Suprapubic skin (tissue), 4 donors: ENCODE measurements at regions not wholly inside any gene's neighbourhood (a gene's known extent, or its start where the extent isn't known, plus 50 kb on each side); places are given as distances from the start of the nearest gene placed in this dataset.

Experiments used
- DNase-seq, 2 donors: peaks; one replicate each; pipeline ENCODE4 v3.0.0-alpha.2; 2019; ENCODE audit warnings: low spot score in 2 of 2
- H3K27ac ChIP-seq: fragments of 200-600 bp; sonication (generic); one replicate; pipeline ENCODE4 v1.5.1; 2019
- H3K27me3 ChIP-seq: fragments of 200-600 bp; sonication (generic); one replicate; pipeline ENCODE4 v1.5.1; 2019
- H3K36me3 ChIP-seq: fragments of 200-600 bp; sonication (generic); one replicate; pipeline ENCODE4 v1.5.1; 2019
- H3K4me1 ChIP-seq: fragments of 200-600 bp; sonication (generic); one replicate; pipeline ENCODE4 v1.5.1; 2019
- H3K4me3 ChIP-seq: fragments of 200-600 bp; sonication (generic); one replicate; pipeline ENCODE4 v1.5.1; 2019; ENCODE audit warnings: mild to moderate bottlenecking
- H3K9me3 ChIP-seq: fragments of 200-600 bp; sonication (generic); one replicate; pipeline ENCODE4 v1.5.1; 2019
- EP300 ChIP-seq: sonication (generic); formaldehyde crosslinking; IDR thresholded peaks from one replicate; pipeline ENCODE4 v1.6.1; 2017; ENCODE audit warnings: antibody characterized with exemption
- POLR2A ChIP-seq, 2 donors: fragments of 450-650 bp; IDR thresholded peaks; one replicate each; pipeline ENCODE4 v1.6.1; 2017; ENCODE audit warnings: antibody characterized with exemption in 2 of 2, mild to moderate bottlenecking in 2 of 2, moderate library complexity in 2 of 2
- POLR2AphosphoS5 ChIP-seq, 3 donors: sonication (generic); formaldehyde crosslinking; IDR thresholded peaks; one replicate each; pipeline ENCODE4 v1.6.1; 2017; ENCODE audit warnings: antibody characterized with exemption in 3 of 3
- WGBS: methylation state at CpG from one replicate; pipeline ENCODE4 v1.1.5; 2018; 5-methylcytosine and 5-hydroxymethylcytosine counted together
- TF ChIP-seq, protein P1 (sequence below), 2 donors: fragments of 200-600 bp in 1 of 2; fragments of 450-650 bp in 1 of 2; sonication (generic) in 1 of 2; IDR thresholded peaks; one replicate each; pipeline ENCODE4 v1.5.1; 2016 to 2019; ENCODE audit warnings: antibody characterized with exemption in 2 of 2, mild to moderate bottlenecking in 1 of 2, moderate library complexity in 1 of 2

DNA sequence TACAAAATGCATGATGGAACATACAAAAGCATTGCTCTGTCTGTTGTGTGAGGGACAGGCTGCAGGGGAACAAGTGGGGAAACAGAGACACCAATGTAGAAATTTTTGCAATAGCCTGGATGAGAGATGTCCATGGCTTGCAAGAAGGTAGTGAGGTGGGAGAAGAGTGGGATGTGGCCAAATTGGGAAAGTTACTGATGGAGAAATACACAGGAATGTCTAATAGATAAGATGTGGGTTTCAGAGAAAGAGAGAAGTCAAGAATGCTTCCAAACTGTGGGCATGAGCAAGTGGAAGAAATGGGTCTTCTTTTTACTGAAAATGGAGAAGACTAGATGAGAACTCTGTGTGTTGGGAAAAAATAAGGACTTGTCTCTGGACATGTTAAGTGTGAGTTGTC is 592.7 kb downstream of the TNS3 start:
- no peaks in the 10 kb centered on the region for H3K36me3 ChIP-seq
- H3K27me3 ChIP-seq, result no peaks in the 10 kb centered on the region
- TF ChIP-seq, protein P1, sequence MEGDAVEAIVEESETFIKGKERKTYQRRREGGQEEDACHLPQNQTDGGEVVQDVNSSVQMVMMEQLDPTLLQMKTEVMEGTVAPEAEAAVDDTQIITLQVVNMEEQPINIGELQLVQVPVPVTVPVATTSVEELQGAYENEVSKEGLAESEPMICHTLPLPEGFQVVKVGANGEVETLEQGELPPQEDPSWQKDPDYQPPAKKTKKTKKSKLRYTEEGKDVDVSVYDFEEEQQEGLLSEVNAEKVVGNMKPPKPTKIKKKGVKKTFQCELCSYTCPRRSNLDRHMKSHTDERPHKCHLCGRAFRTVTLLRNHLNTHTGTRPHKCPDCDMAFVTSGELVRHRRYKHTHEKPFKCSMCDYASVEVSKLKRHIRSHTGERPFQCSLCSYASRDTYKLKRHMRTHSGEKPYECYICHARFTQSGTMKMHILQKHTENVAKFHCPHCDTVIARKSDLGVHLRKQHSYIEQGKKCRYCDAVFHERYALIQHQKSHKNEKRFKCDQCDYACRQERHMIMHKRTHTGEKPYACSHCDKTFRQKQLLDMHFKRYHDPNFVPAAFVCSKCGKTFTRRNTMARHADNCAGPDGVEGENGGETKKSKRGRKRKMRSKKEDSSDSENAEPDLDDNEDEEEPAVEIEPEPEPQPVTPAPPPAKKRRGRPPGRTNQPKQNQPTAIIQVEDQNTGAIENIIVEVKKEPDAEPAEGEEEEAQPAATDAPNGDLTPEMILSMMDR (IDR thresholded peaks at IDR 0.05), result no peak
- TF ChIP-seq POLR2AphosphoS5 (IDR thresholded peaks at IDR 0.05), result no peak
- no peaks in the 10 kb centered on the region for H3K9me3 ChIP-seq
- H3K4me1 ChIP-seq, result no peaks in the 10 kb centered on the region
- DNase-seq, result no peak
- no peak overlapping the region for H3K27ac ChIP-seq
- no peak overlapping the region for H3K4me3 ChIP-seq

DNA sequence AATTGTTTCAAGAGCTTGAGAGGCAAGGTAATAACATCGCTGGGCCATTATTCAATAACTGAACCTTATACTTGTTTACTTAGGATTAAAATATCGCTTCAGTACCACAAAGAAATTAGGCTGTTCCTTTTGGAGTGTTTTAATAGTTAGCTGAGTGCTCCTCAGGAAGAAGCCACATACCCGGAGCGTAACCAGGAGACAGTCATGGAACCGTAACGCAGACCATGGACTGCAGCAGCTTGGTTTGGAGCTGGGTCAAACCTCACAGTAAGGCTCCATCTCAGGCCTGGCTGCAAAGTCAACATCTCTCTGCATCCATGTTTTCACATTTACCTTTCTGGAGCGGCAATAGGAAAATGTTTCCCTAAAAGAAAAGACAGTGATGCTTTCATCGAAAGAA is 599.0 kb downstream of the TNS3 start:
- Histone ChIP-seq H3K36me3 (no peaks in the 10 kb centered on the region), H3K4me3 (no peak overlapping the region), H3K27ac (no peak overlapping the region), H3K9me3 (no peaks in the 10 kb centered on the region), H3K27me3 (no peaks in the 10 kb centered on the region), H3K4me1 (no peaks in the 10 kb centered on the region)
- 95% methylated on average over 8 of the region's 8 CpGs for WGBS
- TF ChIP-seq, protein P1 (IDR thresholded peaks at IDR 0.05), result no peak
- TF ChIP-seq POLR2AphosphoS5 (IDR thresholded peaks at IDR 0.05), result no peak
- no peak for TF ChIP-seq EP300
- TF ChIP-seq POLR2A (IDR thresholded peaks at IDR 0.05), result no peak
- DNase-seq, result no peak

DNA sequence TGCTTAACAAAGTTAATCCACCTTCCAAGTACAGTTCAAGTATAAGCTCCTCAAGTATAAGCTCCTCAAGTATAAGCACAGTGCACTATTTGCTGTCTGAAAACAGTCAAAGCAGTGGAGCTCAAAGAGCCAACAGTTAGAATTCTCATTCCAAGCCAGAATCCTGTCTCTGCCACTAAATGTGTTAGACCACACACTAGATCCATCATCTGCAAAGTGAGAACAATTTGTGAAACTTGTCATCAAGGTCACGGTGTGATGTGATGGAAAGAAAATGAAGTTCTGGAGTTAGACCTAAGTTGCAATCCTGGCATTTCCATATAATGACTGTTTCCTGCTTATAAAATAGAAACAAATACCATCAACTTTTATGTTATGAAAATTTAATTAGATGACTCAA is 602.5 kb downstream of the TNS3 start:
- no peaks in the 10 kb centered on the region for H3K4me1 ChIP-seq
- DNase-seq, result no peak
- H3K36me3 ChIP-seq, result no peaks in the 10 kb centered on the region
- H3K9me3 ChIP-seq, result no peaks in the 10 kb centered on the region
- 89% methylated on average over 1 of the region's 1 CpG for WGBS
- H3K27me3 ChIP-seq, result no peaks in the 10 kb centered on the region
- no peak overlapping the region for H3K4me3 ChIP-seq
- TF ChIP-seq POLR2A (IDR thresholded peaks at IDR 0.05) (no peak), POLR2AphosphoS5 (IDR thresholded peaks at IDR 0.05) (no peak), EP300 (no peak)
- TF ChIP-seq, protein P1 (IDR thresholded peaks at IDR 0.05), result no peak
- H3K27ac ChIP-seq, result no peak overlapping the region

DNA sequence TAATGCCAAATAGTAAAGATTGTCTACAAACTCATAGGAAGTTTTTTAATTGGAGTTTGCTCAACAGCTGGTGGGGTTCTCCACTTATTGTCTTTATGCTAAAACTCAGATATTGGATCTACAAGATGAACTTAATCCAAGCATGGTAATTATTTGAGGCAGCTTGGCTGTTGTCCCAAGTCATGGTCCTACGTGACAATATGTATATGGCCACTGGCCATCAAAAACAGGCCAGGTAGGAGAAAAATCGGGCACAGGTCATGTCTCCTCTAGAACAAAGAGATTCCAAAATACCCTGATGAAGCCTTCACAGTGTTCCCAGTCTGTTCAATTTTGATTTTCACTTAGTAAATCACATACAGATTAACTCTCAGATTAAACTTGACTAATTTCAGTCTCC is 606.4 kb downstream of the TNS3 start:
- no peaks in the 10 kb centered on the region for H3K4me1 ChIP-seq
- TF ChIP-seq POLR2A (IDR thresholded peaks at IDR 0.05) (no peak), EP300 (no peak), POLR2AphosphoS5 (IDR thresholded peaks at IDR 0.05) (no peak)
- TF ChIP-seq, protein P1 (IDR thresholded peaks at IDR 0.05), result no peak
- H3K4me3 ChIP-seq, result no peak overlapping the region
- no peak overlapping the region for H3K27ac ChIP-seq
- WGBS, result 77% methylated on average over 2 of the region's 2 CpGs
- H3K36me3 ChIP-seq, result no peaks in the 10 kb centered on the region
- no peak for DNase-seq
- no peaks in the 10 kb centered on the region for H3K27me3 ChIP-seq
- no peaks in the 10 kb centered on the region for H3K9me3 ChIP-seq

DNA sequence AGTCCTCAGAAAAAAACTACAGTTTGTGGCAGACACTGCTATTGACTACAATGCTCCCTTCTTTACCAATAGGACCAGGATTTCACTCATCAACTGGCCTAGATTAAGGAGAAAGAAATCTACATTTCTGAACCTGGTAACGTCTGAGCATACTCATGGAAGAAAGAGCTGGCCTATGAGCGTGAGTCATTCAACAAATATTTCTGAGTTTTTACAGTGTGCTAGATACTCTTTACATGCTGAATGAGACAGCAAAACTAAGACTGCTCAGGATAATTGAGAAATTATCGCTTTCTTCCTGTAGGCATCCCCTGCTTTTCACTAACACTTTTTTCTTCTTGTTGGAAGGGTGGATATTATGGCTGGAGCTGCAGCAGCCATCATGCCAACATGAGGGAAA is 609.7 kb downstream of the TNS3 start:
- 78% methylated on average over 3 of the region's 3 CpGs for WGBS
- no peak for DNase-seq
- no peaks in the 10 kb centered on the region for H3K36me3 ChIP-seq
- TF ChIP-seq POLR2A (IDR thresholded peaks at IDR 0.05) (no peak), POLR2AphosphoS5 (IDR thresholded peaks at IDR 0.05) (no peak), EP300 (no peak)
- TF ChIP-seq, protein P1 (IDR thresholded peaks at IDR 0.05), result no peak
- H3K4me1 ChIP-seq, result no peaks in the 10 kb centered on the region
- no peaks in the 10 kb centered on the region for H3K9me3 ChIP-seq
- no peaks in the 10 kb centered on the region for H3K27me3 ChIP-seq
- no peak overlapping the region for H3K27ac ChIP-seq
- H3K4me3 ChIP-seq, result no peak overlapping the region
